BE2C (cell line): ENCODE measurements at regions not wholly inside any gene's neighbourhood (a gene's known extent, or its start where the extent isn't known, plus 50 kb on each side); places are given as distances from the start of the nearest gene placed in this dataset.

Experiments
- DNase-seq: peaks from one replicate; pipeline ENCODE4 v3.0.0-alpha.2; 2020
- H3K27me3 ChIP-seq: fragments of 250-450 bp; sonication (Bioruptor Pico); 2 replicates; pipeline ENCODE4 v1.5.1; 2020; ENCODE audit warnings: mild to moderate bottlenecking
- H3K36me3 ChIP-seq: fragments of 250-450 bp; sonication (Bioruptor Pico); 2 replicates; pipeline ENCODE4 v1.5.1; 2020; ENCODE audit warnings: mild to moderate bottlenecking
- H3K4me1 ChIP-seq: fragments of 250-450 bp; sonication (Bioruptor Pico); 2 replicates; pipeline ENCODE4 v1.5.1; 2020
- H3K4me3 ChIP-seq: 2 replicates; pipeline ENCODE4 v1.5.1; 2011; ENCODE audit warnings: low read depth, low read length
- H3K9me3 ChIP-seq: fragments of 250-450 bp; sonication (Bioruptor Pico); 2 replicates; pipeline ENCODE4 v1.5.1; 2020
- TF ChIP-seq, protein P1 (sequence below): IDR thresholded peaks from 2 replicates; pipeline ENCODE4 v1.5.1; 2012; ENCODE audit warnings: mild to moderate bottlenecking, low read depth, low read length

- no peaks in the 10 kb centered on the region for H3K27me3 ChIP-seq
- no peaks in the 10 kb centered on the region for H3K36me3 ChIP-seq
- no peak overlapping the region for H3K4me3 ChIP-seq
- no peak for DNase-seq
- peaks cover 9% of the 10 kb centered on the region for H3K4me1 ChIP-seq
- no peaks in the 10 kb centered on the region; the same call in 1 of the 2 replicates for H3K9me3 ChIP-seq
- TF ChIP-seq, protein P1, sequence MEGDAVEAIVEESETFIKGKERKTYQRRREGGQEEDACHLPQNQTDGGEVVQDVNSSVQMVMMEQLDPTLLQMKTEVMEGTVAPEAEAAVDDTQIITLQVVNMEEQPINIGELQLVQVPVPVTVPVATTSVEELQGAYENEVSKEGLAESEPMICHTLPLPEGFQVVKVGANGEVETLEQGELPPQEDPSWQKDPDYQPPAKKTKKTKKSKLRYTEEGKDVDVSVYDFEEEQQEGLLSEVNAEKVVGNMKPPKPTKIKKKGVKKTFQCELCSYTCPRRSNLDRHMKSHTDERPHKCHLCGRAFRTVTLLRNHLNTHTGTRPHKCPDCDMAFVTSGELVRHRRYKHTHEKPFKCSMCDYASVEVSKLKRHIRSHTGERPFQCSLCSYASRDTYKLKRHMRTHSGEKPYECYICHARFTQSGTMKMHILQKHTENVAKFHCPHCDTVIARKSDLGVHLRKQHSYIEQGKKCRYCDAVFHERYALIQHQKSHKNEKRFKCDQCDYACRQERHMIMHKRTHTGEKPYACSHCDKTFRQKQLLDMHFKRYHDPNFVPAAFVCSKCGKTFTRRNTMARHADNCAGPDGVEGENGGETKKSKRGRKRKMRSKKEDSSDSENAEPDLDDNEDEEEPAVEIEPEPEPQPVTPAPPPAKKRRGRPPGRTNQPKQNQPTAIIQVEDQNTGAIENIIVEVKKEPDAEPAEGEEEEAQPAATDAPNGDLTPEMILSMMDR: no peak
These were observed 161.2 kb upstream of the GNAI1 start for GRCh38 chr7:79973455-79973854.

DNA sequence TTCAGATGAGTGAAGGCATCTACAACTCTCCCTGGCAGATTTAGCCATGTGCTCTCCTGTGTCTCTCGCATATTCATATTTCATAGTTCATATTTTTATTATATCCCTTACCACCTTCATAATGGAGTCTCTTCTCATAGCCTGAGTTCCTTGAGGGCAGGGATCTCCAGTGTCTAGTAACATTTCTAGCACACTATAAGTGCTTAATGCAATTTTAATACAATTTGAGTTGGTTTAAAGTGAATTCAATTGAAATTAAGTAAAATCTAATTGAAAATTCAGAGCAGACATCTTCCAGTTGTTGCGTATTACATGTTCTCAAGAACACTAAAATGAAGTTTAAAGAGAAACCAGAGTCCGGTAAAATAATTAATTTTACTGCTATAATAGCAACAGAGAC is 163.6 kb upstream of the GNAI1 start:
- Histone ChIP-seq H3K4me1 (peaks cover 9% of the 10 kb centered on the region), H3K36me3 (no peaks in the 10 kb centered on the region), H3K9me3 (no peaks in the 10 kb centered on the region; the same call in 1 of the 2 replicates), H3K27me3 (no peaks in the 10 kb centered on the region), H3K4me3 (no peak overlapping the region)
- no peak for DNase-seq
- TF ChIP-seq, protein P1: no peak

- Histone ChIP-seq H3K36me3 (no peaks in the 10 kb centered on the region), H3K4me3 (no peak overlapping the region), H3K9me3 (no peaks in the 10 kb centered on the region; the same call in 1 of the 2 replicates), H3K27me3 (no peaks in the 10 kb centered on the region), H3K4me1 (peaks cover 9% of the 10 kb centered on the region)
- TF ChIP-seq, protein P1: no peak
- peak; percentile 20 for DNase-seq
These were observed 165.7 kb upstream of the GNAI1 start for GRCh38 chr7:79968894-79969293.

DNA sequence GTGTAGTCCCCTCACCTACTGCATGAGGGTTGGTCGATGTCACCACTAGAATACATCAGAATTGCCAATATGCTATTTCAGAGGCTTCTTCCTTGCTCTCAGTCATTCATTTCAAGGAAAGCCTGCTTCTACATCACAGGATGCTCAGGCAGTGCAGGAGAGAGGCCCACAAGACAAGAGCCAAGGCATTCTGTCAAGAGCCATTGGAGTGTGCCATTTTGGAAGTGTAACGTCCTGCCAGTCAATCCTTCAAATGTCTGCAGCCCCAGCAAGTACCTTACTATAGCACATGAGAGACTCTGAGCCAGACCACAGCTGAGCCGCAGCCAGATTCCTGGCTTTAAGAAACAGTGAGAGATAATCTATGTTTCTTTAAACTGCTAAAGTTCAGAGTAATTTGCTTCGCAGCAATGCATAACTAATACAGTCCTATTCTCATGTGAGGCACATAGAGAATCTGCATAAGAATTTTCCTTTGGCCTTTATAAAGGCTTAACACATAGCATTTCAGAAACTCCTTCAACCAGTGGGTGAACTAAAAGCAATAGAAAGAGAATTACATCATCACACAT is 166.5 kb upstream of the GNAI1 start:
- DNase-seq: no peak
- Histone ChIP-seq H3K27me3 (no peaks in the 10 kb centered on the region), H3K4me3 (no peak overlapping the region), H3K9me3 (no peaks in the 10 kb centered on the region), H3K36me3 (no peaks in the 10 kb centered on the region), H3K4me1 (peaks cover 9% of the 10 kb centered on the region)
- TF ChIP-seq, protein P1: no peak

DNA sequence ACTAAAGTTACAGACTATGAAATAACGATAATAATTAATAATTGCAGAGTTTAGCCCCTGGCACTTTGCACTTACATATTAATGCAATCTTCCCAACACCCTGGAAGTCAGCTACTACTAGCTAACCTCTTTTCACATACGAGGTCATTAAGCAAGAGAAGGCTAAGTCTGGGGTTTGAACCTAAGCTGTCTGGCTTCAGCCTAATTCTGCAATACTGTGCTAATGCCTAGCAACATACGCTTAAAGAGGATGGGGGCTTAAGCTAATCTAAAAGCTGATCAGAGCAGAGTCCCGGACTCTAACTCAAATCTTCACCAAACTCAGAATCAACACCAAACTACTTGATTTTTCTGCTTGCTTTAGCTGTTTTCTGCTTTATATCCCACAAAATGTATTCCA is 168.7 kb upstream of the GNAI1 start:
- Histone ChIP-seq H3K9me3 (no peaks in the 10 kb centered on the region), H3K27me3 (no peaks in the 10 kb centered on the region), H3K36me3 (no peaks in the 10 kb centered on the region), H3K4me1 (peaks cover 4% of the 10 kb centered on the region), H3K4me3 (no peak overlapping the region)
- DNase-seq: no peak
- TF ChIP-seq, protein P1: no peak

DNA sequence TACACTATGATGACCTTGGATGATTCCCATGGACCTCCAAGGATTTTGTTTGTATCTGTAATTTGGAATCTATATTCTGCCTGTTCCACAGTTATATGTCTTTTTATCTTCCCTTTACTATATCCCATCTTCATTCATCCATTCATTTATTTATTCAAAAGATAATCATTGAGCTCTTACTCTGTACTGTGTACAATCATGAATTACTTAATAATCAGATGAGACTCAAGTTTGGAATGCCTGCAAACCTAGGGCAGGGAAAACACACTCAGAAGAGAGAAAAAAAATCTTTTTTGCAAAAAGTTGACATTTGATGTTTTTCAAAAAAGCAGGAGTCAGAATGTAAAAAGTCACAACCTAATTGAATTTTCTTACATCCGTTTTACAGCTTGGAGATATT is 170.2 kb upstream of the GNAI1 start:
- no peak for DNase-seq
- H3K27me3 ChIP-seq: no peaks in the 10 kb centered on the region
- TF ChIP-seq, protein P1: no peak

More for the DNA sequence above, 170.2 kb upstream of the GNAI1 start:
- Histone ChIP-seq H3K4me1 (0 out of 2 replicates have a peak, but pooled peaks cover 3% of the 10 kb centered on the region), H3K36me3 (no peaks in the 10 kb centered on the region), H3K4me3 (no peak overlapping the region), H3K9me3 (no peaks in the 10 kb centered on the region)
